T-cell (primary cell): ENCODE measurements at regions not wholly inside any gene's neighbourhood (a gene's known extent, or its start where the extent isn't known, plus 50 kb on each side); places are given as distances from the start of the nearest gene placed in this dataset.

Experiments used
- ATAC-seq, 4 experiments: fragments of 200-7000 bp in 3 of 4; fragments of 150-1000 bp in 1 of 4; cut with Tn5 transposase; replicated peaks in 1 of 4; 1 replicate in 3 of 4; 2 replicates in 1 of 4; pipeline ENCODE4 v1.10.0; 2021; ENCODE audit warnings: moderate library complexity in 3 of 4, mild to moderate bottlenecking in 2 of 4, moderate number of reproducible peaks in 1 of 4
- CTCF ChIA-PET, 2 donors: fragments of 300-600 bp; sonication (Branson Sonifier 250); formaldehyde crosslinking; loops; one replicate each; lab custom pipeline; 2022; ENCODE audit warnings: antibody characterized with exemption in 2 of 2; lab: Charles Lee
- POLR2A ChIA-PET, 2 donors: fragments of 300-600 bp; sonication (Branson Sonifier 250); formaldehyde crosslinking; loops; one replicate each; lab custom pipeline; 2022; ENCODE audit warnings: antibody characterized with exemption in 2 of 2; lab: Charles Lee
- DNase-seq, 35 experiments: peaks; one replicate each; pipeline versions ENCODE4 v3.0.0 to v3.0.0-alpha.2; 2013 to 2023
- H3K27ac ChIP-seq: one replicate; pipeline ENCODE4 v1.5.1; 2013; ENCODE audit warnings: low read length
- H3K27me3 ChIP-seq, 2 experiments: replicated peaks in 1 of 2; 1 replicate in 1 of 2; 2 replicates in 1 of 2; pipeline versions ENCODE4 v1.6.1 to v1.7.0; 2013; ENCODE audit warnings: low read length in 1 of 2, mixed read lengths in 1 of 2; ENCODE audit not compliant: control insufficient read depth in 2 of 2, insufficient read depth in 2 of 2; ENCODE audit errors: extremely low read depth in 1 of 2
- H3K36me3 ChIP-seq, 2 donors: 1 replicate in 1 of 2; 2 replicates in 1 of 2; pipeline versions ENCODE4 v1.6.1 to v1.7.0; 2013; ENCODE audit warnings: low read length in 1 of 2; ENCODE audit not compliant: control insufficient read depth in 2 of 2, insufficient read depth in 1 of 2; ENCODE audit errors: extremely low read depth in 1 of 2
- H3K4me1 ChIP-seq, 2 experiments: 1 replicate in 1 of 2; 2 replicates in 1 of 2; pipeline versions ENCODE4 v1.6.1 to v1.7.0; 2013; ENCODE audit warnings: low read length in 2 of 2, mixed read lengths in 1 of 2; ENCODE audit not compliant: insufficient read depth in 2 of 2, control insufficient read depth in 1 of 2; ENCODE audit errors: extremely low read depth in 1 of 2
- H3K4me3 ChIP-seq, 2 donors: 1 replicate in 1 of 2; 2 replicates in 1 of 2; pipeline versions ENCODE4 v1.5.1 to v1.7.0; 2013; ENCODE audit warnings: mild to moderate bottlenecking in 2 of 2, low read length in 1 of 2, moderate library complexity in 1 of 2; ENCODE audit not compliant: control insufficient read depth in 1 of 2; ENCODE audit errors: extremely low read depth in 1 of 2
- H3K9me3 ChIP-seq: 2 replicates; pipeline ENCODE4 v1.7.0; 2013
- H3K27ac Mint-ChIP-seq, 2 donors: one replicate each; pipeline ENCODE4 v1.8.0; 2020 to 2021; ENCODE audit warnings: mild to moderate bottlenecking in 2 of 2, mixed read lengths in 2 of 2
- H3K27me3 Mint-ChIP-seq, 2 donors: one replicate each; pipeline ENCODE4 v1.8.0; 2021 to 2022; ENCODE audit warnings: mixed read lengths in 2 of 2
- H3K36me3 Mint-ChIP-seq: one replicate; pipeline ENCODE4 v1.8.0; 2021; ENCODE audit warnings: mixed read lengths
- H3K4me1 Mint-ChIP-seq, 3 donors: one replicate each; pipeline ENCODE4 v1.8.0; 2020 to 2022; ENCODE audit warnings: mixed read lengths in 3 of 3, mild to moderate bottlenecking in 1 of 3
- H3K4me3 Mint-ChIP-seq, 3 donors: one replicate each; pipeline ENCODE4 v1.8.0; 2020 to 2022; ENCODE audit warnings: mild to moderate bottlenecking in 3 of 3, mixed read lengths in 3 of 3, moderate library complexity in 3 of 3
- H3K9me3 Mint-ChIP-seq, 3 donors: one replicate each; pipeline ENCODE4 v1.8.0; 2020 to 2022; ENCODE audit warnings: mixed read lengths in 3 of 3
- WGBS: methylation state at CpG from one replicate; pipeline ENCODE4 v1.1.5; 2013; ENCODE audit warnings: missing lambda C conversion rate; ENCODE audit not compliant: insufficient coverage; 5-methylcytosine and 5-hydroxymethylcytosine counted together

GRCh38 chr14:75368333-75368732, 59.5 kb upstream of the JDP2 start:
- Mint-ChIP-seq H3K9me3 (peaks cover 0 to 2% (median 0%) of the 10 kb centered on the region in 3 donors), H3K36me3 (no peaks in the 10 kb centered on the region), H3K27me3 (peaks cover 10 to 22% of the 10 kb centered on the region in 2 donors), H3K4me3 (no peak overlapping the region), H3K27ac (no peak overlapping the region), H3K4me1 (no peaks in the 10 kb centered on the region)
- no peaks in the 10 kb centered on the region for H3K9me3 ChIP-seq
- ChIA-PET CTCF (no interaction called here), POLR2A (no interaction called here)
- peaks cover 0 to 10% of the 10 kb centered on the region in 2 experiments for H3K27me3 ChIP-seq
- H3K36me3 ChIP-seq: no peaks in the 10 kb centered on the region
- no peaks in the 10 kb centered on the region for H3K4me1 ChIP-seq
- no CpG with 5 or more reads among the region's 1 CpG for WGBS
- ATAC-seq: no peak
- H3K4me3 ChIP-seq: no peak overlapping the region
- H3K27ac ChIP-seq: no peak overlapping the region
- no peak for DNase-seq

- POLR2A ChIA-PET: no interaction called here
- no peaks in the 10 kb centered on the region for H3K4me1 Mint-ChIP-seq
- H3K4me3 Mint-ChIP-seq: no peak overlapping the region
- ATAC-seq (no peak), DNase-seq (no peak)
- H3K4me1 ChIP-seq: no peaks in the 10 kb centered on the region
- no peak overlapping the region for H3K27ac Mint-ChIP-seq
- WGBS: no CpG with 5 or more reads among the region's 1 CpG
- no peak overlapping the region for H3K4me3 ChIP-seq
- H3K9me3 ChIP-seq: no peaks in the 10 kb centered on the region
- H3K36me3 Mint-ChIP-seq: no peaks in the 10 kb centered on the region
- peaks cover 0 to 17% of the 10 kb centered on the region in 2 experiments for H3K27me3 ChIP-seq
- peaks cover 0 to 2% (median 0%) of the 10 kb centered on the region in 3 donors for H3K9me3 Mint-ChIP-seq
- no peaks in the 10 kb centered on the region for H3K36me3 ChIP-seq
- H3K27me3 Mint-ChIP-seq: peaks cover 9 to 24% of the 10 kb centered on the region in 2 donors
- H3K27ac ChIP-seq: no peak overlapping the region
- CTCF ChIA-PET: no interaction called here
Measured at GRCh38 chr14:75369506-75369905, 58.3 kb upstream of the JDP2 start.

GRCh38 chr14:75370416-75371205, 57.2 kb upstream of the JDP2 start:
- ATAC-seq: no peak
- peaks cover 0 to 17% of the 10 kb centered on the region in 2 experiments for H3K27me3 ChIP-seq
- H3K4me3 ChIP-seq: no peak overlapping the region
- H3K4me1 Mint-ChIP-seq: no peaks in the 10 kb centered on the region
- H3K4me1 ChIP-seq: no peaks in the 10 kb centered on the region
- POLR2A ChIA-PET: no interaction called here
- peaks cover 0 to 2% (median 0%) of the 10 kb centered on the region in 3 donors for H3K9me3 Mint-ChIP-seq
- no peak for DNase-seq
- H3K36me3 Mint-ChIP-seq: no peaks in the 10 kb centered on the region
- no peak overlapping the region for H3K4me3 Mint-ChIP-seq
- no peaks in the 10 kb centered on the region for H3K36me3 ChIP-seq
- no CpG with 5 or more reads among the region's 2 CpGs for WGBS
- H3K27ac ChIP-seq: no peak overlapping the region
- H3K27ac Mint-ChIP-seq: no peak overlapping the region
- H3K27me3 Mint-ChIP-seq: peaks cover 11 to 24% of the 10 kb centered on the region in 2 donors
- CTCF ChIA-PET: interaction anchor here in 1 of 2 donors (0.6 kb wide), 1 partner anchor 1070 kb away, joined by 9 read pairs; no protein-coding TSS in a partner anchor
- no peaks in the 10 kb centered on the region for H3K9me3 ChIP-seq

GRCh38 chr14:75371297-75371696, 56.5 kb upstream of the JDP2 start:
- DNase-seq (no peak), ATAC-seq (no peak)
- CTCF ChIA-PET: no interaction called here
- Mint-ChIP-seq H3K9me3 (peaks cover 0 to 2% (median 0%) of the 10 kb centered on the region in 3 donors), H3K4me3 (no peak overlapping the region), H3K27ac (no peak overlapping the region), H3K4me1 (no peaks in the 10 kb centered on the region), H3K36me3 (no peaks in the 10 kb centered on the region), H3K27me3 (peaks cover 11 to 25% of the 10 kb centered on the region in 2 donors)
- H3K27ac ChIP-seq: no peak overlapping the region
- H3K4me1 ChIP-seq: no peaks in the 10 kb centered on the region
- H3K9me3 ChIP-seq: no peaks in the 10 kb centered on the region
- WGBS: 100% methylated on average over 1 of the region's 2 CpGs
- no peak overlapping the region for H3K4me3 ChIP-seq
- H3K27me3 ChIP-seq: peaks cover 0 to 17% of the 10 kb centered on the region in 2 experiments
- POLR2A ChIA-PET: no interaction called here
- no peaks in the 10 kb centered on the region for H3K36me3 ChIP-seq

GRCh38 chr14:75372260-75372659, 55.6 kb upstream of the JDP2 start:
- Histone ChIP-seq H3K4me1 (no peaks in the 10 kb centered on the region), H3K27ac (no peak overlapping the region), H3K4me3 (no peak overlapping the region), H3K27me3 (peaks cover 0 to 17% of the 10 kb centered on the region in 2 experiments), H3K9me3 (no peaks in the 10 kb centered on the region), H3K36me3 (no peaks in the 10 kb centered on the region)
- ChIA-PET CTCF (no interaction called here), POLR2A (no interaction called here)
- ATAC-seq (no peak), DNase-seq (no peak)
- no peaks in the 10 kb centered on the region for H3K36me3 Mint-ChIP-seq
- H3K4me1 Mint-ChIP-seq: no peaks in the 10 kb centered on the region
- H3K9me3 Mint-ChIP-seq: peaks cover 0 to 4% (median 2%) of the 10 kb centered on the region in 3 donors
- no peak overlapping the region for H3K4me3 Mint-ChIP-seq
- peak overlapping the region in 1 of 2 donors; percentile 33 for H3K27ac Mint-ChIP-seq
- peaks cover 11 to 29% of the 10 kb centered on the region in 2 donors for H3K27me3 Mint-ChIP-seq
- 100% methylated on average over 2 of the region's 5 CpGs for WGBS

- no peaks in the 10 kb centered on the region for H3K4me1 ChIP-seq
- no peaks in the 10 kb centered on the region for H3K4me1 Mint-ChIP-seq
- ChIA-PET POLR2A (no interaction called here), CTCF (interaction anchor here in 1 of 2 donors (0.6 kb wide), 1 partner anchor 166 kb away, joined by 3 read pairs; no protein-coding TSS in a partner anchor)
- peaks cover 0 to 4% (median 2%) of the 10 kb centered on the region in 3 donors for H3K9me3 Mint-ChIP-seq
- no peak overlapping the region for H3K4me3 Mint-ChIP-seq
- peaks cover 0 to 17% of the 10 kb centered on the region in 2 experiments for H3K27me3 ChIP-seq
- no peak for ATAC-seq
- H3K27me3 Mint-ChIP-seq: peaks cover 11 to 29% of the 10 kb centered on the region in 2 donors
- H3K36me3 Mint-ChIP-seq: no peaks in the 10 kb centered on the region
- H3K4me3 ChIP-seq: no peak overlapping the region
- no peaks in the 10 kb centered on the region for H3K9me3 ChIP-seq
- WGBS: 62% methylated on average over 3 of the region's 3 CpGs
- H3K27ac Mint-ChIP-seq: no peak overlapping the region
- DNase-seq: no peak
- no peak overlapping the region for H3K27ac ChIP-seq
- no peaks in the 10 kb centered on the region for H3K36me3 ChIP-seq
Measured at GRCh38 chr14:75373133-75373532, 54.7 kb upstream of the JDP2 start.
